SU-DHL-6 (cell line): ENCODE measurements at regions not wholly inside any gene's neighbourhood (a gene's known extent, or its start where the extent isn't known, plus 50 kb on each side); places are given as distances from the start of the nearest gene placed in this dataset.

Experiments used
- CTCF ChIP-seq: fragments of 200-600 bp; sonication (generic); IDR thresholded peaks from one replicate; pipeline ENCODE4 v1.5.1; 2017; ENCODE audit warnings: antibody characterized with exemption, mild to moderate bottlenecking, low read length, moderate library complexity; ENCODE audit not compliant: insufficient read depth, poor library complexity, severe bottlenecking
- EZH2phosphoT487 ChIP-seq: fragments of 200-600 bp; sonication (generic), shearing (Covaris generic); conservative IDR thresholded peaks from 2 replicates; pipeline ENCODE4 v1.6.1; 2018; ENCODE audit warnings: mild to moderate bottlenecking, antibody characterized with exemption, low read length, moderate library complexity, mixed read lengths

GRCh38 chr4:95603393-95603792 is 54.6 kb upstream of the UNC5C start:
- TF ChIP-seq CTCF (no peak), EZH2phosphoT487 (no peak)
